K562 (cell line): ENCODE measurements at regions not wholly inside any gene's neighbourhood (a gene's known extent, or its start where the extent isn't known, plus 50 kb on each side); places are given as distances from the start of the nearest gene placed in this dataset.

Experiments
- ATF1 ChIP-seq, 2 experiments: fragments of 450-650 bp in 1 of 2; IDR thresholded peaks; 2 replicates each; pipeline ENCODE4 v1.6.1; 2016; ENCODE audit warnings: missing compliant biosample characterization in 1 of 2, missing genetic modification characterization in 1 of 2
- DIDO1 ChIP-seq: fragments of 450-650 bp; IDR thresholded peaks from 2 replicates; pipeline ENCODE4 v1.6.1; 2016; ENCODE audit warnings: low read depth, missing biosample characterization, missing genetic modification characterization
- EWSR1 ChIP-seq: fragments of 450-650 bp; IDR thresholded peaks from 2 replicates; pipeline ENCODE4 v1.6.1; 2018; ENCODE audit warnings: borderline replicate concordance, mild to moderate bottlenecking, low read depth, moderate library complexity; ENCODE audit not compliant: partially characterized antibody
- GABPB1 ChIP-seq: sonication (generic); formaldehyde crosslinking; IDR thresholded peaks from 2 replicates; pipeline ENCODE4 v1.8.0; 2022; ENCODE audit warnings: mild to moderate bottlenecking, missing genetic modification reagents
- MCM2 ChIP-seq: fragments of 450-650 bp; IDR thresholded peaks from 2 replicates; pipeline ENCODE4 v1.6.1; 2017; ENCODE audit warnings: low read depth, mild to moderate bottlenecking
- NR1H2 ChIP-seq: sonication (generic); formaldehyde crosslinking; IDR thresholded peaks from 2 replicates; pipeline ENCODE4 v1.4.0; 2020; ENCODE audit warnings: mild to moderate bottlenecking, missing genetic modification reagents
- TF ChIP-seq, protein P1 (sequence below): IDR thresholded peaks from 2 replicates; pipeline ENCODE4 v1.6.1; 2011; ENCODE audit warnings: borderline replicate concordance, low read depth, mild to moderate bottlenecking, moderate library complexity, low read length; ENCODE audit not compliant: insufficient read depth, poor library complexity, severe bottlenecking
- TF ChIP-seq, protein P2 (sequence below), 2 experiments: fragments of 450-650 bp; formaldehyde crosslinking in 1 of 2; IDR thresholded peaks; 2 replicates each; pipeline versions ENCODE4 v1.4.0 to v1.6.1; 2014 to 2020; ENCODE audit warnings: mild to moderate bottlenecking in 2 of 2, borderline replicate concordance in 1 of 2, low read depth in 1 of 2
- TF ChIP-seq, protein P3 (sequence below), 2 experiments: fragments of 200-800 bp in 1 of 2; sonication (Bioruptor generic) in 1 of 2; sonication (generic) in 1 of 2; formaldehyde crosslinking in 1 of 2; IDR thresholded peaks in 1 of 2; conservative IDR thresholded peaks in 1 of 2; 2 replicates each; pipeline versions ENCODE4 v1.5.0 to v1.6.1; 2016 to 2020; ENCODE audit warnings: missing compliant biosample characterization in 1 of 2, missing genetic modification characterization in 1 of 2, missing genetic modification reagents in 1 of 2
- TF ChIP-seq, protein P4 (sequence below): fragments of 250-450 bp; sonication (Bioruptor Pico); IDR thresholded peaks from 2 replicates; pipeline ENCODE4 v1.4.0; 2020; ENCODE audit warnings: mild to moderate bottlenecking

DNA sequence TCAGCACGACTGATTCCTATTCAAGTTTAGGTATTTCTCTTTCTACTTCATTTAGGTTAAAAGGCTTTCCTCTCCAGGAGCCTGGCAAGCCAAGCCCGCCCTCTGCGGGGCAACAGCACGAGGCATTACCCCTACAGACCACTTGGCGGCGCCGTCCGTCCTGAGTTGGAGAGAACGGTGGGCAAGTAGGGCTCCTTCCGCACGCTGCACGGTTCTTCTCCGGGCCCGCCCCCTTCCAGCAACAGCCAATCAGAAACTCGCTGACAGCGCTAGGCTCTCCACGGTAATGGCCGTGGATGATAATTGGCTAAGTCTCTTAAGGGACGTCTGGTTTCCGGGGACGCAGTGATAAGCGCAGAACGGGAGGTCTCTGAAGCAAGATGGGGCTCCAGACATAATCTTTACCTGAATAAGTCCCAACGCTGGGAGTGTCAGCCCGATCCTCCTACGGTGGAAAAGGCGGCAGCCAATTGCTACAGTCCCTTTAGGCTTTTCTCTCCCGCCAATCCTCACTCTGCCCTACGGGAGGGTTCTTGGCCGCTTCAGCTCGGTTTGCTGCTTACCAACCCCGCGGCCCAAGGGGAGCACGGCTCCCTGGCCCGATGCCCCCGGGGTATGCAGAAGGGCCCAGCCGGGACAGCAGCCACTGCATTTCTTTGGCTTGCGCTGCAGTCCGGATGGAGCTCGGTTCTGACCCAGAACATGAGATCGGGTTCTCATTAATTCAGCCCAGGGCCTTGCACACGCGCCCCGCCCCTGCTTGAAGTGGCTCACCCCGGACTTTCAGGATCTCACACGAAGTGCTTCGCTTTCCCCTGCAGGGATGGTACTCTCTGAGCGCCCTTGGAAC is 206.9 kb upstream of the PKDCC start (continued):
- TF ChIP-seq, protein P1, sequence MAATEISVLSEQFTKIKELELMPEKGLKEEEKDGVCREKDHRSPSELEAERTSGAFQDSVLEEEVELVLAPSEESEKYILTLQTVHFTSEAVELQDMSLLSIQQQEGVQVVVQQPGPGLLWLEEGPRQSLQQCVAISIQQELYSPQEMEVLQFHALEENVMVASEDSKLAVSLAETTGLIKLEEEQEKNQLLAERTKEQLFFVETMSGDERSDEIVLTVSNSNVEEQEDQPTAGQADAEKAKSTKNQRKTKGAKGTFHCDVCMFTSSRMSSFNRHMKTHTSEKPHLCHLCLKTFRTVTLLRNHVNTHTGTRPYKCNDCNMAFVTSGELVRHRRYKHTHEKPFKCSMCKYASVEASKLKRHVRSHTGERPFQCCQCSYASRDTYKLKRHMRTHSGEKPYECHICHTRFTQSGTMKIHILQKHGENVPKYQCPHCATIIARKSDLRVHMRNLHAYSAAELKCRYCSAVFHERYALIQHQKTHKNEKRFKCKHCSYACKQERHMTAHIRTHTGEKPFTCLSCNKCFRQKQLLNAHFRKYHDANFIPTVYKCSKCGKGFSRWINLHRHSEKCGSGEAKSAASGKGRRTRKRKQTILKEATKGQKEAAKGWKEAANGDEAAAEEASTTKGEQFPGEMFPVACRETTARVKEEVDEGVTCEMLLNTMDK, result peak; percentile 62
- TF ChIP-seq ATF1 (CRISPR knock-in tag; IDR thresholded peaks at IDR 0.05), result no peak
- TF ChIP-seq ATF1 (tag; IDR thresholded peaks at IDR 0.05), result 0 out of 2 replicates have a peak, but pooled peaks have one; percentile 60
- TF ChIP-seq MCM2, result no peak
- TF ChIP-seq, protein P2, sequence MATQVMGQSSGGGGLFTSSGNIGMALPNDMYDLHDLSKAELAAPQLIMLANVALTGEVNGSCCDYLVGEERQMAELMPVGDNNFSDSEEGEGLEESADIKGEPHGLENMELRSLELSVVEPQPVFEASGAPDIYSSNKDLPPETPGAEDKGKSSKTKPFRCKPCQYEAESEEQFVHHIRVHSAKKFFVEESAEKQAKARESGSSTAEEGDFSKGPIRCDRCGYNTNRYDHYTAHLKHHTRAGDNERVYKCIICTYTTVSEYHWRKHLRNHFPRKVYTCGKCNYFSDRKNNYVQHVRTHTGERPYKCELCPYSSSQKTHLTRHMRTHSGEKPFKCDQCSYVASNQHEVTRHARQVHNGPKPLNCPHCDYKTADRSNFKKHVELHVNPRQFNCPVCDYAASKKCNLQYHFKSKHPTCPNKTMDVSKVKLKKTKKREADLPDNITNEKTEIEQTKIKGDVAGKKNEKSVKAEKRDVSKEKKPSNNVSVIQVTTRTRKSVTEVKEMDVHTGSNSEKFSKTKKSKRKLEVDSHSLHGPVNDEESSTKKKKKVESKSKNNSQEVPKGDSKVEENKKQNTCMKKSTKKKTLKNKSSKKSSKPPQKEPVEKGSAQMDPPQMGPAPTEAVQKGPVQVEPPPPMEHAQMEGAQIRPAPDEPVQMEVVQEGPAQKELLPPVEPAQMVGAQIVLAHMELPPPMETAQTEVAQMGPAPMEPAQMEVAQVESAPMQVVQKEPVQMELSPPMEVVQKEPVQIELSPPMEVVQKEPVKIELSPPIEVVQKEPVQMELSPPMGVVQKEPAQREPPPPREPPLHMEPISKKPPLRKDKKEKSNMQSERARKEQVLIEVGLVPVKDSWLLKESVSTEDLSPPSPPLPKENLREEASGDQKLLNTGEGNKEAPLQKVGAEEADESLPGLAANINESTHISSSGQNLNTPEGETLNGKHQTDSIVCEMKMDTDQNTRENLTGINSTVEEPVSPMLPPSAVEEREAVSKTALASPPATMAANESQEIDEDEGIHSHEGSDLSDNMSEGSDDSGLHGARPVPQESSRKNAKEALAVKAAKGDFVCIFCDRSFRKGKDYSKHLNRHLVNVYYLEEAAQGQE (IDR thresholded peaks at IDR 0.05; ENCODE audit: borderline replicate concordance), result peak; percentile 62; the same call in 1 of the 2 replicates
- TF ChIP-seq, protein P2 (CRISPR knock-in tag; IDR thresholded peaks at IDR 0.05; ENCODE audit: low read depth), result peak; percentile 49; the same call in 1 of the 2 replicates
- no peak for TF ChIP-seq NR1H2 (CRISPR knock-in tag)
- peak; percentile 76; the same call in 1 of the 2 replicates for TF ChIP-seq GABPB1 (CRISPR knock-in tag)
- TF ChIP-seq DIDO1, result peak; percentile 30; the same call in 1 of the 2 replicates
- TF ChIP-seq, protein P3, sequence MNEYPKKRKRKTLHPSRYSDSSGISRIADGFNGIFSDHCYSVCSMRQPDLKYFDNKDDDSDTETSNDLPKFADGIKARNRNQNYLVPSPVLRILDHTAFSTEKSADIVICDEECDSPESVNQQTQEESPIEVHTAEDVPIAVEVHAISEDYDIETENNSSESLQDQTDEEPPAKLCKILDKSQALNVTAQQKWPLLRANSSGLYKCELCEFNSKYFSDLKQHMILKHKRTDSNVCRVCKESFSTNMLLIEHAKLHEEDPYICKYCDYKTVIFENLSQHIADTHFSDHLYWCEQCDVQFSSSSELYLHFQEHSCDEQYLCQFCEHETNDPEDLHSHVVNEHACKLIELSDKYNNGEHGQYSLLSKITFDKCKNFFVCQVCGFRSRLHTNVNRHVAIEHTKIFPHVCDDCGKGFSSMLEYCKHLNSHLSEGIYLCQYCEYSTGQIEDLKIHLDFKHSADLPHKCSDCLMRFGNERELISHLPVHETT (CRISPR knock-in tag; conservative IDR thresholded peaks at IDR 0.05 in 1 of 2, IDR thresholded peaks at IDR 0.05 in 1 of 2), result no peak
- no peak for TF ChIP-seq EWSR1
- TF ChIP-seq, protein P4, sequence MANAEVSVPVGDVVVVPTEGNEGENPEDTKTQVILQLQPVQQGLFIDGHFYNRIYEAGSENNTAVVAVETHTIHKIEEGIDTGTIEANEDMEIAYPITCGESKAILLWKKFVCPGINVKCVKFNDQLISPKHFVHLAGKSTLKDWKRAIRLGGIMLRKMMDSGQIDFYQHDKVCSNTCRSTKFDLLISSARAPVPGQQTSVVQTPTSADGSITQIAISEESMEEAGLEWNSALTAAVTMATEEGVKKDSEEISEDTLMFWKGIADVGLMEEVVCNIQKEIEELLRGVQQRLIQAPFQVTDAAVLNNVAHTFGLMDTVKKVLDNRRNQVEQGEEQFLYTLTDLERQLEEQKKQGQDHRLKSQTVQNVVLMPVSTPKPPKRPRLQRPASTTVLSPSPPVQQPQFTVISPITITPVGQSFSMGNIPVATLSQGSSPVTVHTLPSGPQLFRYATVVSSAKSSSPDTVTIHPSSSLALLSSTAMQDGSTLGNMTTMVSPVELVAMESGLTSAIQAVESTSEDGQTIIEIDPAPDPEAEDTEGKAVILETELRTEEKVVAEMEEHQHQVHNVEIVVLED, result peak; percentile 62; the same call in 1 of the 2 replicates
